Sigmoid colon (tissue), 4 donors: ENCODE measurements at regions not wholly inside any gene's neighbourhood (a gene's known extent, or its start where the extent isn't known, plus 50 kb on each side); places are given as distances from the start of the nearest gene placed in this dataset.

Experiments
- EP300 ChIP-seq, 4 donors: sonication (generic); formaldehyde crosslinking; IDR thresholded peaks; one replicate each; pipeline ENCODE4 v1.6.1; 2017; ENCODE audit warnings: antibody characterized with exemption in 4 of 4
- POLR2A ChIP-seq, 2 donors: fragments of 450-650 bp; IDR thresholded peaks; one replicate each; pipeline ENCODE4 v1.6.1; 2016; ENCODE audit warnings: antibody characterized with exemption in 2 of 2, mild to moderate bottlenecking in 2 of 2, moderate library complexity in 2 of 2
- POLR2AphosphoS5 ChIP-seq, 4 donors: sonication (generic); formaldehyde crosslinking; IDR thresholded peaks; one replicate each; pipeline ENCODE4 v1.6.1; 2017; ENCODE audit warnings: antibody characterized with exemption in 4 of 4
- TF ChIP-seq, protein P1 (sequence below), 4 experiments: fragments of 450-650 bp in 3 of 4; fragments of 200-600 bp in 1 of 4; IDR thresholded peaks; one replicate each; pipeline ENCODE4 v1.5.1; 2016 to 2019; ENCODE audit warnings: antibody characterized with exemption in 4 of 4, mild to moderate bottlenecking in 3 of 4, moderate library complexity in 2 of 4

GRCh38 chr13:44857061-44857460, 132.2 kb downstream of the NUFIP1 start:
- TF ChIP-seq, protein P1, sequence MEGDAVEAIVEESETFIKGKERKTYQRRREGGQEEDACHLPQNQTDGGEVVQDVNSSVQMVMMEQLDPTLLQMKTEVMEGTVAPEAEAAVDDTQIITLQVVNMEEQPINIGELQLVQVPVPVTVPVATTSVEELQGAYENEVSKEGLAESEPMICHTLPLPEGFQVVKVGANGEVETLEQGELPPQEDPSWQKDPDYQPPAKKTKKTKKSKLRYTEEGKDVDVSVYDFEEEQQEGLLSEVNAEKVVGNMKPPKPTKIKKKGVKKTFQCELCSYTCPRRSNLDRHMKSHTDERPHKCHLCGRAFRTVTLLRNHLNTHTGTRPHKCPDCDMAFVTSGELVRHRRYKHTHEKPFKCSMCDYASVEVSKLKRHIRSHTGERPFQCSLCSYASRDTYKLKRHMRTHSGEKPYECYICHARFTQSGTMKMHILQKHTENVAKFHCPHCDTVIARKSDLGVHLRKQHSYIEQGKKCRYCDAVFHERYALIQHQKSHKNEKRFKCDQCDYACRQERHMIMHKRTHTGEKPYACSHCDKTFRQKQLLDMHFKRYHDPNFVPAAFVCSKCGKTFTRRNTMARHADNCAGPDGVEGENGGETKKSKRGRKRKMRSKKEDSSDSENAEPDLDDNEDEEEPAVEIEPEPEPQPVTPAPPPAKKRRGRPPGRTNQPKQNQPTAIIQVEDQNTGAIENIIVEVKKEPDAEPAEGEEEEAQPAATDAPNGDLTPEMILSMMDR (IDR thresholded peaks at IDR 0.05), result no peak
- TF ChIP-seq EP300 (IDR thresholded peaks at IDR 0.05) (no peak), POLR2A (IDR thresholded peaks at IDR 0.05) (no peak), POLR2AphosphoS5 (IDR thresholded peaks at IDR 0.05) (no peak)
